ENCODE measurements at regions not wholly inside any gene's neighbourhood (a gene's known extent, or its start where the extent isn't known, plus 50 kb on each side); places are given as distances from the start of the nearest gene placed in this dataset.
A peak's percentile ranks its signal among the peaks of the same experiment; 100 is the strongest.

- Histone ChIP-seq H4K20me1 (replicated peaks; ENCODE audit: control insufficient read depth, extremely low read depth, insufficient read depth, low read length) (no peaks in the 10 kb centered on the region), H3K36me3 (ENCODE audit: control insufficient read depth in 2 of 2, extremely low read depth in 1 of 2, insufficient read depth in 2 of 2, low read length in 2 of 2) (no peaks in the 10 kb centered on the region), H3K4me1 (ENCODE audit: control insufficient read depth, extremely low read depth, insufficient read depth, low read length) (peaks cover 56% of the 10 kb centered on the region), H3K9me3 (replicated peaks; ENCODE audit: control insufficient read depth, insufficient read depth, low read length) (no peaks in the 10 kb centered on the region), H3K4me2 (ENCODE audit: insufficient read depth, low read length) (peak overlapping the region; percentile 33), H2AFZ (ENCODE audit: low read depth, low read length) (peak overlapping the region; percentile 34), H3K4me3 (replicated peaks in 1 of 3; ENCODE audit: insufficient read depth in 1 of 3, low read depth in 1 of 3, low read length in 3 of 3) (no peak overlapping the region), H3K27ac (ENCODE audit: insufficient read depth, low read depth, low read length) (peak overlapping the region; percentile 90), H3K27me3 (ENCODE audit: control insufficient read depth in 2 of 2, insufficient read depth in 2 of 2, low read length in 2 of 2) (no peaks in the 10 kb centered on the region), H3K9ac (replicated peaks; ENCODE audit: extremely low read depth, insufficient read depth, low read length) (peak overlapping the region; percentile 20), H3K9me1 (replicated peaks; ENCODE audit: control insufficient read depth, extremely low read depth, insufficient read depth, low read length) (no peaks in the 10 kb centered on the region), H3K79me2 (ENCODE audit: control insufficient read depth, insufficient read depth, low read length) (no peaks in the 10 kb centered on the region)
- dilution Hi-C loops (cut with MboI; ENCODE audit: extremely low pct_ligation_motif_present, low sequenced_read_pairs) (no loop called here), intact Hi-C loops (cut with micrococcal nuclease) (loop anchor here (1.0 to 10.0 kb wide), 7 partner anchors 33 to 951 kb away; partner anchors contain the start of gene PIK3R1)
- FAIRE-seq (peak; percentile 92), DNase-seq (ENCODE audit: low read depth, low spot score) (peak; percentile 88)
- no TSS peak for BruUV-seq (replicated peaks)
- TF ChIP-seq, protein P1, sequence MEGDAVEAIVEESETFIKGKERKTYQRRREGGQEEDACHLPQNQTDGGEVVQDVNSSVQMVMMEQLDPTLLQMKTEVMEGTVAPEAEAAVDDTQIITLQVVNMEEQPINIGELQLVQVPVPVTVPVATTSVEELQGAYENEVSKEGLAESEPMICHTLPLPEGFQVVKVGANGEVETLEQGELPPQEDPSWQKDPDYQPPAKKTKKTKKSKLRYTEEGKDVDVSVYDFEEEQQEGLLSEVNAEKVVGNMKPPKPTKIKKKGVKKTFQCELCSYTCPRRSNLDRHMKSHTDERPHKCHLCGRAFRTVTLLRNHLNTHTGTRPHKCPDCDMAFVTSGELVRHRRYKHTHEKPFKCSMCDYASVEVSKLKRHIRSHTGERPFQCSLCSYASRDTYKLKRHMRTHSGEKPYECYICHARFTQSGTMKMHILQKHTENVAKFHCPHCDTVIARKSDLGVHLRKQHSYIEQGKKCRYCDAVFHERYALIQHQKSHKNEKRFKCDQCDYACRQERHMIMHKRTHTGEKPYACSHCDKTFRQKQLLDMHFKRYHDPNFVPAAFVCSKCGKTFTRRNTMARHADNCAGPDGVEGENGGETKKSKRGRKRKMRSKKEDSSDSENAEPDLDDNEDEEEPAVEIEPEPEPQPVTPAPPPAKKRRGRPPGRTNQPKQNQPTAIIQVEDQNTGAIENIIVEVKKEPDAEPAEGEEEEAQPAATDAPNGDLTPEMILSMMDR (IDR thresholded peaks at IDR 0.05; ENCODE audit: extremely low read depth in 1 of 2, insufficient read depth in 1 of 2, low read depth in 1 of 2, low read length in 2 of 2): no peak
- TF ChIP-seq EZH2 (IDR thresholded peaks at IDR 0.05; ENCODE audit: borderline replicate concordance, low read depth, low read length, severe bottlenecking) (no peak), POLR2AphosphoS5 (IDR thresholded peaks at IDR 0.05; ENCODE audit: insufficient read depth, low read depth, low read length) (peak; percentile 67), GATA2 (IDR thresholded peaks at IDR 0.05; ENCODE audit: insufficient read depth, insufficient read length, low read depth, low read length) (no peak), POLR2A (IDR thresholded peaks at IDR 0.05; ENCODE audit: low read depth, low read length) (peak; percentile 20), JUN (IDR thresholded peaks at IDR 0.05; ENCODE audit: borderline replicate concordance, insufficient read depth, insufficient read length, low read depth) (peak; percentile 89), FOS (IDR thresholded peaks at IDR 0.05; ENCODE audit: borderline replicate concordance, insufficient read depth, low read length) (peak; percentile 88), MYC (IDR thresholded peaks at IDR 0.05; ENCODE audit: low read depth, low read length) (no peak)
- TF ChIP-seq, protein P2, sequence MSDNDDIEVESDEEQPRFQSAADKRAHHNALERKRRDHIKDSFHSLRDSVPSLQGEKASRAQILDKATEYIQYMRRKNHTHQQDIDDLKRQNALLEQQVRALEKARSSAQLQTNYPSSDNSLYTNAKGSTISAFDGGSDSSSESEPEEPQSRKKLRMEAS (IDR thresholded peaks at IDR 0.05; ENCODE audit: insufficient read depth, insufficient read length): peak; percentile 78
- ChIA-PET CTCF (interaction anchor here (0.7 to 1.8 kb wide), 5 partner anchors 10 to 56 kb away, joined by 5 to 7 read pairs (median 6); no protein-coding TSS in a partner anchor), POLR2A (no interaction called here)
These were observed 104.8 kb upstream of the CD180 start for GRCh38 chr5:67301285-67301903.

Data from endothelial cell of umbilical vein (primary cell).